ENCODE measurements at regions not wholly inside any gene's neighbourhood (a gene's known extent, or its start where the extent isn't known, plus 50 kb on each side); places are given as distances from the start of the nearest gene placed in this dataset.

- TF ChIP-seq CTCF (IDR thresholded peaks at IDR 0.05; ENCODE audit: insufficient read depth, low read depth, low read length) (no peak), EZH2 (IDR thresholded peaks at IDR 0.05; ENCODE audit: insufficient read depth, low read length) (no peak)
These were observed 1697.9 kb downstream of the PCDH9 start for GRCh38 chr13:65532231-65532630.

Data from astrocyte (in vitro differentiated cells and primary cell).